K562 (cell line): ENCODE measurements at regions not wholly inside any gene's neighbourhood (a gene's known extent, or its start where the extent isn't known, plus 50 kb on each side); places are given as distances from the start of the nearest gene placed in this dataset.

ENCODE experiments used
- CEBPB ChIP-seq: fragments of 450-650 bp; IDR thresholded peaks from 2 replicates; pipeline ENCODE4 v1.6.1; 2016; ENCODE audit warnings: missing genetic modification characterization, missing compliant biosample characterization
- CHD2 ChIP-seq: IDR thresholded peaks from 2 replicates; pipeline ENCODE4 v1.6.1; 2011; ENCODE audit warnings: low read depth, low read length
- CTCF ChIP-seq, 3 experiments: IDR thresholded peaks in 2 of 3; conservative IDR thresholded peaks in 1 of 3; 2 replicates each; pipeline ENCODE4 v1.5.1; 2011 to 2012; ENCODE audit warnings: low read length in 3 of 3, mild to moderate bottlenecking in 3 of 3, control low read depth in 2 of 3, improper control_type of control experiment in 1 of 3, inconsistent platforms in 1 of 3, low read depth in 1 of 3, mixed read lengths in 1 of 3, moderate library complexity in 1 of 3; ENCODE audit not compliant: insufficient read depth in 2 of 3
- DACH1 ChIP-seq: fragments of 450-650 bp; IDR thresholded peaks from 2 replicates; pipeline ENCODE4 v1.6.1; 2018; ENCODE audit not compliant: partially characterized antibody
- EZH2 ChIP-seq: IDR thresholded peaks from 2 replicates; pipeline ENCODE4 v1.6.1; 2012; ENCODE audit warnings: low read depth, mild to moderate bottlenecking, inconsistent platforms, low read length, borderline replicate concordance
- GABPA ChIP-seq: fragments of 200-800 bp; sonication (Bioruptor generic); conservative IDR thresholded peaks from 2 replicates; pipeline ENCODE4 v1.6.1; 2016; ENCODE audit warnings: low read depth, missing genetic modification characterization, missing compliant biosample characterization
- MAX ChIP-seq: sonication (generic); formaldehyde crosslinking; IDR thresholded peaks from 2 replicates; pipeline ENCODE4 v1.9.0; 2022; ENCODE audit warnings: mild to moderate bottlenecking, missing genetic modification reagents
- NFE2L1 ChIP-seq: fragments of 450-650 bp; IDR thresholded peaks from 2 replicates; pipeline ENCODE4 v1.6.1; 2016; ENCODE audit warnings: missing genetic modification characterization, low read depth, mild to moderate bottlenecking, missing compliant biosample characterization, moderate library complexity, borderline replicate concordance
- RBM34 ChIP-seq: fragments of 200-400 bp; formaldehyde crosslinking; IDR thresholded peaks from 2 replicates; pipeline ENCODE4 v1.6.1; 2018; ENCODE audit warnings: low read length, borderline replicate concordance; ENCODE audit not compliant: insufficient read depth
- REST ChIP-seq, 2 experiments: fragments of 450-650 bp; formaldehyde crosslinking in 1 of 2; IDR thresholded peaks; 2 replicates each; pipeline versions ENCODE4 v1.4.0 to v1.6.1; 2014 to 2020; ENCODE audit warnings: mild to moderate bottlenecking in 2 of 2, borderline replicate concordance in 1 of 2, low read depth in 1 of 2
- RFX7 ChIP-seq: fragments of 250-450 bp; sonication (Bioruptor Pico); IDR thresholded peaks from 2 replicates; pipeline ENCODE4 v1.5.1; 2021; ENCODE audit warnings: mild to moderate bottlenecking
- UBTF ChIP-seq, 2 experiments: IDR thresholded peaks; 2 replicates each; pipeline ENCODE4 v1.6.1; 2012; ENCODE audit warnings: improper control_type of control experiment in 2 of 2, low read depth in 2 of 2, low read length in 2 of 2, borderline replicate concordance in 1 of 2
- ZBTB1 ChIP-seq: sonication (generic); formaldehyde crosslinking; IDR thresholded peaks from 2 replicates; pipeline ENCODE4 v1.8.1; 2023; ENCODE audit warnings: missing genetic modification reagents, low read depth, mild to moderate bottlenecking, borderline replicate concordance
- ZNF431 ChIP-seq: sonication (generic); formaldehyde crosslinking; IDR thresholded peaks from 2 replicates; pipeline ENCODE4 v1.8.0; 2022; ENCODE audit warnings: mild to moderate bottlenecking, missing genetic modification reagents

GRCh38 chr3:56970461-56970879 is 90.0 kb upstream of the SPATA12 start:
- TF ChIP-seq NFE2L1 (no peak), MAX (CRISPR knock-in tag) (no peak), CTCF (IDR thresholded peaks at IDR 0.05 in 2 of 3, conservative IDR thresholded peaks at IDR 0.05 in 1 of 3; ENCODE audit: insufficient read depth in 2 of 3, low read depth in 1 of 3, low read length in 3 of 3) (no peak), RFX7 (CRISPR knock-in tag) (no peak), DACH1 (peak; percentile 34), EZH2 (no peak), ZNF431 (CRISPR knock-in tag) (no peak), RBM34 (no peak), ZBTB1 (CRISPR knock-in tag) (no peak), CHD2 (no peak), REST (IDR thresholded peaks at IDR 0.05; ENCODE audit: borderline replicate concordance) (no peak), REST (CRISPR knock-in tag; IDR thresholded peaks at IDR 0.05; ENCODE audit: low read depth) (no peak), GABPA (tag) (no peak), UBTF (IDR thresholded peaks at IDR 0.05; ENCODE audit: borderline replicate concordance in 1 of 2, low read depth in 2 of 2, low read length in 2 of 2) (no peak), CEBPB (tag) (no peak)
